Osteocyte (in vitro differentiated cells): ENCODE measurements at regions not wholly inside any gene's neighbourhood (a gene's known extent, or its start where the extent isn't known, plus 50 kb on each side); places are given as distances from the start of the nearest gene placed in this dataset.

ENCODE experiments used
- DNase-seq: peaks from one replicate; pipeline ENCODE4 v3.0.0; 2021; ENCODE audit warnings: mixed read lengths; ENCODE audit not compliant: unreplicated experiment; ENCODE audit errors: extremely low spot score
- H3K27ac Mint-ChIP-seq: one replicate; pipeline ENCODE4 v1.8.0; 2021; ENCODE audit warnings: mild to moderate bottlenecking, mixed read lengths; ENCODE audit not compliant: unreplicated experiment
- H3K27me3 Mint-ChIP-seq: one replicate; pipeline ENCODE4 v1.8.0; 2021; ENCODE audit warnings: mixed read lengths; ENCODE audit not compliant: unreplicated experiment
- H3K36me3 Mint-ChIP-seq: one replicate; pipeline ENCODE4 v1.8.0; 2021; ENCODE audit warnings: mixed read lengths; ENCODE audit not compliant: unreplicated experiment
- H3K4me1 Mint-ChIP-seq: one replicate; pipeline ENCODE4 v1.8.0; 2021; ENCODE audit warnings: mixed read lengths; ENCODE audit not compliant: unreplicated experiment
- H3K4me3 Mint-ChIP-seq: one replicate; pipeline ENCODE4 v1.8.0; 2021; ENCODE audit warnings: mild to moderate bottlenecking, moderate library complexity, mixed read lengths; ENCODE audit not compliant: unreplicated experiment
- H3K9me3 Mint-ChIP-seq: one replicate; pipeline ENCODE4 v1.8.0; 2021; ENCODE audit warnings: mixed read lengths; ENCODE audit not compliant: unreplicated experiment
- CTCF ChIP-seq: fragments of 200-600 bp; sonication (generic); IDR thresholded peaks from 2 replicates; pipeline ENCODE4 v1.5.0; 2021; ENCODE audit warnings: antibody characterized with exemption, mild to moderate bottlenecking, moderate library complexity

- Mint-ChIP-seq H3K27ac (no peak overlapping the region), H3K27me3 (peaks cover 2% of the 10 kb centered on the region), H3K4me1 (no peaks in the 10 kb centered on the region), H3K4me3 (no peak overlapping the region), H3K9me3 (peaks cover 16% of the 10 kb centered on the region), H3K36me3 (no peaks in the 10 kb centered on the region)
- DNase-seq, result peak; percentile 59
- no peak for TF ChIP-seq CTCF
Measured at GRCh38 chr16:50422926-50423325, 54.1 kb upstream of the BRD7 start.

- Mint-ChIP-seq H3K9me3 (peaks cover 39% of the 10 kb centered on the region), H3K4me3 (no peak overlapping the region), H3K27me3 (no peaks in the 10 kb centered on the region), H3K27ac (no peak overlapping the region), H3K36me3 (no peaks in the 10 kb centered on the region), H3K4me1 (no peaks in the 10 kb centered on the region)
- DNase-seq, result peak; percentile 7
- TF ChIP-seq CTCF, result no peak
Measured at GRCh38 chr16:50419116-50419515, 50.3 kb upstream of the BRD7 start.
